B cell (primary cell): ENCODE measurements at regions not wholly inside any gene's neighbourhood (a gene's known extent, or its start where the extent isn't known, plus 50 kb on each side); places are given as distances from the start of the nearest gene placed in this dataset.

Source experiments
- ATAC-seq: fragments of 200-7000 bp; cut with Tn5 transposase; one replicate; pipeline ENCODE4 v1.10.0; 2021; ENCODE audit warnings: low read depth, mild to moderate bottlenecking, moderate number of reproducible peaks, moderate library complexity
- CTCF ChIA-PET: fragments of 350-600 bp; sonication (Branson Sonifier 250); formaldehyde crosslinking; loops from one replicate; lab custom pipeline; 2021; ENCODE audit warnings: antibody characterized with exemption, inconsistent platforms; lab: Charles Lee
- POLR2A ChIA-PET: fragments of 350-600 bp; sonication (Branson Sonifier 250); formaldehyde crosslinking; loops from one replicate; lab custom pipeline; 2021; ENCODE audit warnings: antibody characterized with exemption; lab: Charles Lee
- DNase-seq: peaks from one replicate; pipeline ENCODE4 v3.0.0; 2013
- H2AFZ ChIP-seq: 2 replicates; pipeline ENCODE4 v1.6.1; 2012; ENCODE audit warnings: mild to moderate bottlenecking, low read depth, low read length; ENCODE audit not compliant: insufficient read depth, poor library complexity, severe bottlenecking
- H3K27ac ChIP-seq, 2 donors: 1 replicate in 1 of 2; 2 replicates in 1 of 2; pipeline ENCODE4 v1.5.1; 2012 to 2013; ENCODE audit warnings: low read length in 2 of 2, mild to moderate bottlenecking in 2 of 2, moderate library complexity in 1 of 2
- H3K27me3 ChIP-seq, 4 experiments: fragments of 200-600 bp in 1 of 4; sonication (generic) in 1 of 4; replicated peaks in 1 of 4; 1 replicate in 2 of 4; 2 replicates in 2 of 4; pipeline versions ENCODE4 v1.6.1 to v1.7.0; 2013 to 2016; ENCODE audit warnings: low read length in 3 of 4, mild to moderate bottlenecking in 2 of 4, mixed read lengths in 1 of 4, moderate library complexity in 1 of 4; ENCODE audit not compliant: insufficient read depth in 4 of 4, control insufficient read depth in 3 of 4; ENCODE audit errors: control extremely low read depth in 1 of 4
- H3K36me3 ChIP-seq, 2 experiments: replicated peaks in 1 of 2; 1 replicate in 1 of 2; 2 replicates in 1 of 2; pipeline versions ENCODE4 v1.6.1 to v1.7.1; 2013; ENCODE audit warnings: low read length in 1 of 2; ENCODE audit not compliant: insufficient read depth in 2 of 2, control insufficient read depth in 1 of 2; ENCODE audit errors: control extremely low read depth in 1 of 2, extremely low read depth in 1 of 2
- H3K4me1 ChIP-seq, 2 donors: fragments of 200-600 bp in 1 of 2; sonication (generic) in 1 of 2; 1 replicate in 1 of 2; 2 replicates in 1 of 2; pipeline versions ENCODE4 v1.5.1 to v1.6.1; 2013 to 2017; ENCODE audit warnings: low read length in 2 of 2; ENCODE audit not compliant: control insufficient read depth in 2 of 2, insufficient read depth in 2 of 2
- H3K4me2 ChIP-seq: replicated peaks from 2 replicates; pipeline ENCODE3; 2012; ENCODE audit warnings: mild to moderate bottlenecking, low read depth, low read length; ENCODE audit not compliant: poor library complexity, severe bottlenecking
- H3K4me3 ChIP-seq, 5 experiments: fragments of 200-600 bp in 1 of 5; sonication (generic) in 1 of 5; 1 replicate in 3 of 5; 2 replicates in 2 of 5; pipeline versions ENCODE4 v1.5.1 to v1.7.0; 2011 to 2016; ENCODE audit warnings: low read length in 4 of 5, mild to moderate bottlenecking in 4 of 5, low read depth in 2 of 5, control low read depth in 1 of 5, moderate library complexity in 1 of 5; ENCODE audit not compliant: insufficient read depth in 1 of 5; ENCODE audit errors: control extremely low read depth in 1 of 5, extremely low read depth in 1 of 5
- H3K79me2 ChIP-seq: fragments of 200-600 bp; sonication (generic); one replicate; pipeline ENCODE4 v1.6.0; 2016; ENCODE audit warnings: low read length; ENCODE audit not compliant: control insufficient read depth, insufficient read depth
- H3K9ac ChIP-seq: fragments of 200-600 bp; sonication (generic); 2 replicates; pipeline ENCODE4 v1.6.1; 2017; ENCODE audit warnings: mild to moderate bottlenecking, low read length, moderate library complexity
- H3K9me3 ChIP-seq, 3 donors: one replicate each; pipeline versions ENCODE4 v1.6.1 to v1.7.1; 2013; ENCODE audit warnings: low read length in 2 of 3; ENCODE audit not compliant: control insufficient read depth in 2 of 3, insufficient read depth in 1 of 3; ENCODE audit errors: control extremely low read depth in 1 of 3
- H4K20me1 ChIP-seq: 2 replicates; pipeline ENCODE4 v1.6.0; 2012; ENCODE audit warnings: mild to moderate bottlenecking, low read length; ENCODE audit not compliant: insufficient read depth, control insufficient read depth, poor library complexity, severe bottlenecking
- H3K27ac Mint-ChIP-seq: one replicate; pipeline ENCODE4 v1.8.0; 2021; ENCODE audit warnings: mixed read lengths
- H3K27me3 Mint-ChIP-seq: one replicate; pipeline ENCODE4 v1.8.0; 2021; ENCODE audit warnings: mixed read lengths
- H3K4me1 Mint-ChIP-seq: one replicate; pipeline ENCODE4 v1.8.0; 2021; ENCODE audit warnings: mixed read lengths
- H3K4me3 Mint-ChIP-seq: one replicate; pipeline ENCODE4 v1.8.0; 2021; ENCODE audit warnings: mixed read lengths
- H3K9me3 Mint-ChIP-seq: one replicate; pipeline ENCODE4 v1.8.0; 2022; ENCODE audit warnings: mixed read lengths; ENCODE audit not compliant: insufficient read depth
- CTCF ChIP-seq: fragments of 200-600 bp; IDR thresholded peaks from one replicate; pipeline ENCODE4 v1.8.0; 2022; ENCODE audit warnings: antibody characterized with exemption, mild to moderate bottlenecking
- EZH2 ChIP-seq: IDR thresholded peaks from 2 replicates; pipeline ENCODE4 v1.6.1; 2012; ENCODE audit warnings: borderline replicate concordance, low read depth, mild to moderate bottlenecking, moderate library complexity, low read length; ENCODE audit not compliant: insufficient read depth, poor library complexity, severe bottlenecking
- WGBS: methylation state at CpG from one replicate; pipeline ENCODE4 v1.1.5; 2013; ENCODE audit warnings: missing lambda C conversion rate; ENCODE audit not compliant: insufficient coverage; 5-methylcytosine and 5-hydroxymethylcytosine counted together
- intact Hi-C: fragments of 100-400 bp; cut with micrococcal nuclease; formaldehyde crosslinking; loops from one replicate; pipeline ENCODE4 v1.10.0; 2022

- DNase-seq (no peak), ATAC-seq (no peak)
- no peaks in the 10 kb centered on the region for H3K27me3 ChIP-seq
- no peak overlapping the region for H3K4me2 ChIP-seq
- Mint-ChIP-seq H3K4me1 (no peaks in the 10 kb centered on the region), H3K27me3 (peaks cover 3% of the 10 kb centered on the region), H3K9me3 (no peaks in the 10 kb centered on the region), H3K4me3 (no peak overlapping the region), H3K27ac (no peak overlapping the region)
- H3K79me2 ChIP-seq: no peaks in the 10 kb centered on the region
- no peaks in the 10 kb centered on the region for H3K4me1 ChIP-seq
- H2AFZ ChIP-seq: no peak overlapping the region
- no peak for TF ChIP-seq CTCF
- POLR2A ChIA-PET: no interaction called here
- no CpG with 5 or more reads among the region's 2 CpGs for WGBS
- no peaks in the 10 kb centered on the region for H3K36me3 ChIP-seq
- CTCF ChIA-PET: no interaction called here
- no peaks in the 10 kb centered on the region for H4K20me1 ChIP-seq
- H3K27ac ChIP-seq: no peak overlapping the region
- no peak overlapping the region for H3K4me3 ChIP-seq
- peaks cover 0 to 3% (median 0%) of the 10 kb centered on the region in 3 donors for H3K9me3 ChIP-seq
- H3K9ac ChIP-seq: no peak overlapping the region
- intact Hi-C loops: no loop called here
Observed at GRCh38 chr10:117863771-117864170, 183.0 kb downstream of the RAB11FIP2 start.

DNA sequence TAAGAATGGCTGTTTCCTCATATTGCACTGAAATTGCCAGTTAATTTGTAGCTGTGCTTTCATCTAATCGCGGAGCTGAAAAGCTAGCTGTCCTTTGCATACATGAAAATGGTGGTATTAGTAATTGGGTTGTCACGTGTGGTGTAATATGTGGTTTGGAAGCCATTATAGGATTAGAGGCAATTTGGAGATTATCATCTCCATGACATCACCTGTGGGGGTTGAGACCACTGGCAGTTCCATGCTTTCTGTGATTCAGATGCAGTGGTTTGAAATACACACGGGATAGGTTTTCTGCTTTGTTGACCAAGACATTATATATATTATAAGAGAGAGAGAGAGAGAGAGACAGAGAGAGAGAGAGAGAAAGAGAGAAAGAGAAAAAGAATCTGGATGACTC is 180.8 kb downstream of the RAB11FIP2 start:
- Histone ChIP-seq H3K27ac (no peak overlapping the region), H3K4me1 (no peaks in the 10 kb centered on the region), H4K20me1 (no peaks in the 10 kb centered on the region), H3K36me3 (no peaks in the 10 kb centered on the region), H3K4me3 (no peak overlapping the region), H3K4me2 (no peak overlapping the region), H3K9me3 (peaks cover 0 to 3% (median 0%) of the 10 kb centered on the region in 3 donors), H3K79me2 (no peaks in the 10 kb centered on the region), H3K9ac (no peak overlapping the region), H2AFZ (no peak overlapping the region), H3K27me3 (peaks cover 0 to 5% (median 0%) of the 10 kb centered on the region in 4 experiments)
- TF ChIP-seq EZH2 (no peak), CTCF (no peak)
- ChIA-PET POLR2A (no interaction called here), CTCF (no interaction called here)
- intact Hi-C loops: no loop called here
- no peak for ATAC-seq
- 100% methylated on average over 3 of the region's 4 CpGs for WGBS
- Mint-ChIP-seq H3K27ac (no peak overlapping the region), H3K27me3 (peaks cover 3% of the 10 kb centered on the region), H3K4me1 (no peaks in the 10 kb centered on the region), H3K9me3 (no peaks in the 10 kb centered on the region), H3K4me3 (no peak overlapping the region)
- DNase-seq: no peak
